Suppressor macrophage (primary cell): ENCODE measurements at regions not wholly inside any gene's neighbourhood (a gene's known extent, or its start where the extent isn't known, plus 50 kb on each side); places are given as distances from the start of the nearest gene placed in this dataset.
A peak's percentile ranks its signal among the peaks of the same experiment; 100 is the strongest.
"Not testable (repeated sequence)": the region's sequence is repeated elsewhere in the genome, so short reads cannot be mapped to it uniquely, and the experiment has no call there.

Experiments
- DNase-seq, 4 experiments: peaks; one replicate each; pipeline ENCODE4 v3.0.0-alpha.2; 2020 to 2022

DNA sequence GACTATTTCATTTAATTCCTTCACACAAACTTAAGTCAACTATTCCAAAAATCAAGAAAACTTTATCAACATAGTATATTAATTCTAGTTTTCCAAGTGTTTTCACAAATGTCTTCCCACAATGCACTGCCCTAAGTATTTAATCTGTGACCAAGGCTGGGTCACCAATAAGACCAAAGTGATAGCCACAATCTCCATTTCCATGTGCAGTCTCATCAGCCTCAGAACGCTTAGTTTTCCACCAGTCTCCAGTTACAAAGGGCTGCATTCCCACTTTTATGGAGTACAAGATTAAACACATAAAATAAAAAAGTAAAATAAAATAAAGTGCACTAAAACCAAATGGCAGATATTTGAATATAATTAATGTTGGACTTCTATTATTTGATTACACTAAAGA lies 371.6 kb upstream of the CCNH start:
- no peak for DNase-seq

DNA sequence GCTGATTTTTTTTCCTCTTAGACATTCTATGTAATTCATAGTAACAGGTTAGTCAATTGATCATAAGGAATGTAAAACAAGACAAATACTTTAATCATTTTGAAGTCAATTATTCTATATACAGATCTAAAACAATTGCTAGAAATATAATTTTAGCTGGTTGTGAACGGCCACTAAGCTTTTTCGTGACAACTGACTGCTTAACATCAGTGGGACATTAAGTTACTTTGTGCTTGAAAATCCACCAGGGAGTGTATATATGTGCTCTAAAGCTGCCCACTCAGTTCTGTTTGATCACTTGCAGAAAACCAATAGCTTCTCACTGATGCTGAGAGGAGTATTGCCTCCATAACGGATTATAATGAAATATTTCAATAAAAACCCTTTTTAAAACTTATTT lies 370.2 kb upstream of the CCNH start:
- no peak for DNase-seq

- DNase-seq = no peak
Observed at GRCh38 chr5:87781976-87782375, 369.2 kb upstream of the CCNH start.

DNA sequence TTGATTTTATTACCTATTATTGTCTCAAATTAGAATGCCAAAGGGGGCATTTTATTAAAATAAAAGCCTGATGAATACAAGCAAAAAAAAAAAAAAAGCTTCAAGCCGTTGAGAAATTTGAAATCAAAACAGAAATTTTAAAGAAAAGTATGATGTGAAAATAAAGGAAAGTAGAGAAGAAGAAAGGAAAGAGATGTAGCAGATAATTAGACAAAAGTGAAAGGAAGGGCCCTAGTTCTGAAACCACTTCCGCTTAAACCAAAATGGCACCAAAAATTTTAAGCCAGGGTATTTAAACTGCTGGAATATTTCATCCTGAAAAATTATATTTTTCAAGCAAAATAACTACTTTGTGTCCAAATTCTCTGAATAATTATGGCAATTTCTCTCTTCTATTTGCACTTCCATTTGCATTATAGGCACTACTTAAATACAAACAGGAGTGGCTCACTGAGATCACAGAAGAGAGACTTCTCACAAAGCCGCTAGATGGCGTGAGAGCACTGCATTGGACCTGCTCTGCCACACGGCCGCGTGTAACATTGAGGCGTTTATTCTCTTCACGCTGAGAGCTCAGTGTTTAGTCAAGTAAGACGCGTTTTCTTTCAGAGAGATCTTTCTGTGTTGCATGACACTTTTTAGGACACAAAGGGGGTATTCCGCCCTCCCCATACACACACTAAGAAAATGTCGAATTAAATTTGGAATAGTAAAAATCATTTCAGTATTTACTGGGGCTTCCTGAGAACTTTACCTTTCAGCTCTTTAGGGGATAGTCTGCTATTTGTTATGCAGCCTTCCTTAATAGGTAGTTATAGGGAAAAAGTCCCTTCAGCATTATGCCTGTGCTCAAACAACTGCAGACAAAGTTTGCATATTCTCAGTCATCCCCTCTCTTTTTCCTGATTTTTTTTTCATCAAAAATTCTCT lies 368.4 kb upstream of the CCNH start:
- DNase-seq = peak; percentile 86 to 93 (median 88)

DNA sequence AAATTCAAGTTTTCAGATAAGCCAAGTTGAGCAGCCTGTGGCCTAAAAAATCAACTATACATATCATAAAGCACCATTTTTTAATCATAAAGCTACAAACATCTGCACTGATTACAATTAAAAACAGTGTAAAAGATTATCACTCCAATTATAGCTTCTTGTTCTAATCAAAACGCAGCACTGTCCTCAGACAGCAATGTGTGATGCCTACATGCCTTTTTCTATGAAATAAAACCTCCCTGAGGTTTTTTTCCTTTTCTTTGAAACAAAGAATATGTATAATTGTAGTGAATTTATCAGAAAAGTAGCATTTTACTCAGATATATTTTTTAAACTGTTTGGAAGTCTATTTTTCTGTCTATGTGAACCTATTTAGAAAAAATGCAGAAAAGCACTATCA lies 366.1 kb upstream of the CCNH start:
- DNase-seq = no peak

GRCh38 chr5:87777877-87778276 lies 365.1 kb upstream of the CCNH start:
- no peak for DNase-seq

GRCh38 chr5:87776785-87777184 lies 364.1 kb upstream of the CCNH start:
- no peak for DNase-seq

DNA sequence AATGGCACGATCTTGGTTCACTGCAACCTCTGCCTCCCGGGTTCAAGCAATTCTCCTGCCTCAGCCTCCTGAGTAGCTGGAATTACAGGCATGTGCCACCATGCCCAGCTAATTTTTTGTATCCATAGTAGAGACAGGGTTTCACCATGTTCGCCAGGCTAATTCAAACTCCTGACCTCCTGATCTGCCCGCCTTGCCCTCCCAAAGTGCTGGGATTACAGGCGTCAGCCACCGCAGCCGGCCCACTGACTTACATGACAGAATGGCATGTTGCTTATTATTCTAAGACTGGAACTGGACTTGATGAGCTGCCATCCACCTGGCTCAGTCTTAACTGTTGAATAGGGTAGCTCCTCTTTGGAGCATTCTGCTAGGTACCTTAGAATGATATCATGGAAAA lies 363.6 kb upstream of the CCNH start:
- DNase-seq = not testable (repeated sequence)

- DNase-seq = no peak
Observed at GRCh38 chr5:87775228-87775627, 362.5 kb upstream of the CCNH start.

GRCh38 chr5:87774804-87775203 lies 362.1 kb upstream of the CCNH start:
- DNase-seq = no peak

DNA sequence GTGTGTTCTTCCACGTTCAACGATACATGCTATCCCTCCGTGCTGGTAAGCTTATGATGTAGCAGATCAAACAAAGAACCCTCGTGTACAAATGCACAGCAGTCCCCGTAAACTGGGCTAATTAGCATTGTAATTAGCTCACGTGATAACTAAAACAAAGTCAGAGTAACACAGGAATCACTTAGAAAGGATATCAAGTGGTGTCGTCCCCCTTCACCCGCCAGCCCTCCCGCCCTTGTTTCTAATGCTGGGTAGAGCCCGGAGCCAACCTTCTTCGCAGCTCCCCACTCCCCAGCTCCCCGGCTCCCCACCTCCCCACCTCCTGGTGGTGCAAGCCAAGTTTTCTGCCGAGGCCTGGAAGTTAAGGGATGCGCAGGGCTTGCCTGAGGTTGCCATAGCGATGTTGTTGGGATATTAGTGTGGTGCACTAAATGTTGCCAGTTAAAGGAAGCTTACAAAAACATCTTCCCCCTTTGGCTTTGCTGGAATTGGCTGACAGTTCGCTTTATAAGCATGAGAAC lies 357.9 kb upstream of the CCNH start:
- DNase-seq = no peak

DNA sequence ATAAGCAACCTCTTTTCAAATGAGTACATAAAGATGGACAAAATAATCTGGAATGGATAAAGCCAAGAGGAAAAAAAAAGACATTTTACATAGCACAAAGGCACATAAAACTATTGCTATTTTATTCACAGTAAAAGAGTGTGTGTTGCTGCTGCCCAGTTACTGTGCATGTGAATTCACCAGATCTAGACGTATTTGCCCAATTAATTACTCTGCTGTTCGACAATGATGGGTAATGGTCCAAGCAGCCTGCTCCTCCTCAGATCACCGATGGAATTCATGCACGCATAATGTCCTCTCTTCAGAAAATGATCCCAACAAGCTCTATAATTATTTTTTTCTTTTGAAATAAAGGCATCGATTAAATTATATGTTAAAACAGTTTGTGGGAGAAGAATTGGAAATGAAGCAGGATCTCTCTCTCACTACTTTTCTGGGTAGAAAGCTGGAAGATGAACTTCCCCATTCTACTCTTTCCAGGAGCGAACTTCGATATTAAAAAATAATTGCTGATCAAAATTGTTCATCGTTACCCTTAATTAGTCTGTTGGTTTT lies 357.4 kb upstream of the CCNH start:
- no peak for DNase-seq

- no peak for DNase-seq
Observed at GRCh38 chr5:87769157-87769556, 356.4 kb upstream of the CCNH start.

DNA sequence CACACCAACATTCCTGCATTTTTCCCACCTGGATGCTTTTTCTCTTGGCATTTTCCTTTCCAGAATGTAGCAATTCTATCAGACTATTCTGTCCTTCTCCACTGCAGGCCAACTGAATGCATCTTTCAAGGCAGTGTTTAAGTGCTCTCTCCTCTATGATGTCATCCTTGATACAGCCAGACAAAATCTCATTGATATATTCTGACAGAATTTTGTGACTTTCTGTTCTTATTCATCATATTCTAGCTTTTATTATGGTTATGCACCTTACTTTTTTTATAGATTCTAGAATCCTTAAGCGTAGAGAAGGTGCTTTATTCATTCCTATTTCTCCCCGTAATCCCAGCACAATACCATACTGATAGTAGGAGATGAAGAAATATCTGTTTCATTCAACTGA lies 355.5 kb upstream of the CCNH start:
- no peak for DNase-seq

GRCh38 chr5:87765009-87765408 lies 352.3 kb upstream of the CCNH start:
- DNase-seq = no peak

DNA sequence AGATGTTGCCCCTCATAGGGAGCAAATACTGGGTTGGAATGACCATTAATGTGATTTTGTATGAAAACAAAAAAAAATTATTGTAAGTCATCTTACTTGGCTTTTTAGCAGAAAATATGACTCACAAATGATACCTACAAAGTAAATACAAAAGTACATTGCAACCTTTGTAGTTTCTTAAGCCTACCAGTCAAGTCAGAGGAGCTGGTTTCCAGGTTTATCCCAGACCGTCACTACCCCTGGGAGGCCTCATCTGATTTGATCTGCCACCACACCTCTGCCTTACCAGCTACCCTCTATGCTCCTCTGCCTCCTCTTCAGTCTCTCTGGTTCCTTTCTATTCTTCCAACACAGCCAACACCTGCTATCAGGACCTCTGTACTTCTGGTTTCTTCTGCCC lies 349.9 kb upstream of the CCNH start:
- DNase-seq = no peak

GRCh38 chr5:87756951-87757350 lies 344.2 kb upstream of the CCNH start:
- no peak for DNase-seq

GRCh38 chr5:87755360-87755759 lies 342.6 kb upstream of the CCNH start:
- no peak for DNase-seq

GRCh38 chr5:87754009-87754757 lies 341.5 kb upstream of the CCNH start:
- no peak for DNase-seq

GRCh38 chr5:87752362-87752761 lies 339.6 kb upstream of the CCNH start:
- no peak for DNase-seq

DNA sequence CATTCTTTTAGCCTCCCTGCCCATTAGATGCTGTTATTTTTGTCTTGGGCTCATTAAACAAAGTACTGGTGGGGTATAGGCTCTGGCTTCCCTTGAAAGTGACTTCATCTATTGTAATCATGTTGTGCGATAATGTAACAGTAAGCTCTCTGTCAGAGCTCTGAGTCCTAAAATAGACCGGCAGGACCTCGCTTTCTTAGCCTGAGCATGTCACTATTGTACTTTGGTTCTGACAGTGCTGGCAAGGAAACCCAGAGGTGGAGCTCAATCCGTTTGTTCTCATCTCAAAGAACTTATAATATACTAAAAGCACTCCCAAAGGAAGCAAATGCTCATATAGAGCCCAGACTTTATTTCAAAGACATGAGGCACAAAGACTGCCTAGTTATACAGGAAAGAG lies 339.1 kb upstream of the CCNH start:
- DNase-seq = no peak

- no peak for DNase-seq
Observed at GRCh38 chr5:87746891-87747377, 334.2 kb upstream of the CCNH start.

- DNase-seq = no peak
Observed at GRCh38 chr5:87746341-87746740, 333.6 kb upstream of the CCNH start.
